GM19025 (cell line): ENCODE measurements at regions not wholly inside any gene's neighbourhood (a gene's known extent, or its start where the extent isn't known, plus 50 kb on each side); places are given as distances from the start of the nearest gene placed in this dataset.
"Not testable (repeated sequence)": the region's sequence is repeated elsewhere in the genome, so short reads cannot be mapped to it uniquely, and the experiment has no call there.

ENCODE experiments used
- ATAC-seq: cut with Tn5 transposase; IDR thresholded peaks from one replicate; pipeline ENCODE4 v1.9.1; 2021; ENCODE audit warnings: mild to moderate bottlenecking, low read depth, moderate library complexity; ENCODE audit not compliant: unreplicated experiment

DNA sequence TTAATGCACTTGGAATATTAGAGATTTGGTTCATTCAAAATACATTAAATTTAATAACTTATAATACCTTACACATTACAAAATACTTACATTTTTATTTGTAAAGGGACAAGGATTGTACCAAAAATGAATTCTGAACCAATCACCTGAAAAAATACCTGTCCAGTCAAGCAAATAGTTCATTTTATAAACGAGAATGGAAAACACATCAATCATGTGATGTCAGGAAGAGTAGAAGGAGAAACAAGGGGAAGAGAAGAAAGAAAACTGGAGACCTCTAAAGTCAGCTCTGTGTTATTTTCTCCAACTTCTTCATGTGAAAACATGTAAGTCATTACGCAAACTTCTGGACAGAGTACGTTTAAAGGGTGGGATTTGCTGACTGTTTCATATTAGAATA is 989.0 kb upstream of the NUDT12 start:
- ATAC-seq = no peak

DNA sequence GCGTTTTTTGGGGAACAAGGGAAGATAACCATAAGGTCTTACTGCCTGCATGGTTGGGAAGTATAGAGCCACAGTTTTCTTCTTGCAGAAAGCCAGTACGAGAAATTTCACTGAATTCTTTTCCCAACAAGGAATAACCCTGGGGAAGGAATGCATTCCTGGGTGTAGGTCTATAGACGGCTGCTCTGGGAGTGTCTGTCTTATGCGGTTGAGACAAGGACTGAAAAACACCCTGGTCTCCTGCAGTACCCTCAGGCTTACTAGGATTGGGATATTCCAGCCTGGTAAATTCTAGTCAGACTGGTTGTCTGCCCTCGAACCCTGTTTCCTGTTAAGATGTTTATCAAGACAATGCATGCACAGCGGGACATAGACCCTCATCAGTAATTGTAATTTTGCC is 984.3 kb upstream of the NUDT12 start:
- ATAC-seq = not testable (repeated sequence)

DNA sequence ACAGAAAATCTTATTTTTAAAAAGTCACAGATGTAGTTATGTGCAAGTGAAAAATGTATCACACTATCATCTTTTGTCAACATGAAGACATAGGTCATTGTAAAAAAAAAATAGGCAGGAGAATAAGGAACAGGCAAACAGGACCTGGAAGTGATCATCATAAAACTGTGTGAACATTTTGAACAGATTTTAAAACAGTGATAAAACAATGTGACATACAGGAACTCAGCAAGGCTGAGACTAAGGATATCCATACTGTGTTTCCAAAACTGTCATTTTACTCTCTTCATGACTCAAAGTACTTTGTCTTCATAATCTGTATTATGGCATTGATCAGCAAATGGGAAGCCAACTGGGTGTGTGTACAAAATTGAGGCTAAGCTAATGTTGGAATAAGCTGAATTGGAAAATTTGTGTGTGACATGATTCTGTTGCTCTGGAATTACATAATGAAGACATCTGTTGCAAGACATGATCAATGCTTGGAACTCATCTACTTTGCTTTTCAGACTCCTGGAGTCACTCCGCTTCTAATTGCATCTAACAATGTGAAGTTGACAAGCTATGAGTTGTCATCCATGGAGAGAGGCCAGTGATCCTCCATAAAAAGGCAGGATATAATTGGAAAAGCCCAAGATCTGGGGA is 978.7 kb upstream of the NUDT12 start:
- no peak for ATAC-seq

GRCh38 chr5:104540448-104540847 is 977.9 kb upstream of the NUDT12 start:
- ATAC-seq = no peak

- ATAC-seq = no peak
Measured at GRCh38 chr5:104539618-104540350, 977.2 kb upstream of the NUDT12 start.

DNA sequence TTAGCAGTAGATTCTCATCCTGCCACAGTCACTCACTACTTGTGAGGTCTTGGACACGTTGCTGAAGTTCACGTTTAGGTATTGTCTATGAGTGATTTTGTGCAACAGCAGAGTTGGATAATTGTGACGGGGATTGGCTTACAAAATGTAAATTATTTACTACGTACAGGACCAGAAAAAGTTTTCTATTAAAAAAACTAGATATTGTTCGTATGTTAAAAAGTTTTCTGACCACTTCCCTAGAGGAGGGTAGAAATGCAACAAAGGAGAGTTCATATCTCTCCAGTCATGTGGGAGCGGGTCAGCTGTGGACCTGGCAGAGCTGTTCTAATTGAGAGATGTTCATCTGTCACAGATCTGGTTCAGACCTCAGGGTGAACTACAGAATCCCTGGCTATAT is 976.1 kb upstream of the NUDT12 start:
- ATAC-seq = no peak

- ATAC-seq = no peak
Measured at GRCh38 chr5:104533498-104533897, 970.9 kb upstream of the NUDT12 start.

- no peak for ATAC-seq
Measured at GRCh38 chr5:104526866-104527265, 964.3 kb upstream of the NUDT12 start.

- ATAC-seq = no peak
Measured at GRCh38 chr5:104513640-104514072, 951.1 kb upstream of the NUDT12 start.

DNA sequence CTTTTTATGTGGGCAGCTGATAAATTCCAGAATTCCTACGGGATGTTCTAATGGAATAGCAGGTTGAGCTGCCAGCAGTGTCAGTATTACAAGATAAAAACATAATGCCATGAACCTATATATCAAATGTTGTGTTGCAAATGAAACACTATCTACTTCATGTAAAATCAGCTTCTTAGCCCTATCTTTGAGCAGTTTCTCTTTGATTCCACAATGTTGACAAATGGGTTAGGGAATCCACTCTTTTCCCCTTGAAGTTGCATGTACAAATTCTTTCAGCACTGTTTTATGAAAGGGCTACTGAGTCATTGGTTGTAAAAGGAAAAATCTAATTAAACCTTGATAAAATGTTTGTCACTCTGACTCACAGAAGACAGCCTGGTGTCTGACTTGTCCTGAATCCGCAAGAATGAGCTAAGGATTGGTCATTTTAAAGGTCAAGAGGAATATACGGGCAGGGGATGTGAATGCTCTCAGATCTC is 950.6 kb upstream of the NUDT12 start:
- no peak for ATAC-seq

DNA sequence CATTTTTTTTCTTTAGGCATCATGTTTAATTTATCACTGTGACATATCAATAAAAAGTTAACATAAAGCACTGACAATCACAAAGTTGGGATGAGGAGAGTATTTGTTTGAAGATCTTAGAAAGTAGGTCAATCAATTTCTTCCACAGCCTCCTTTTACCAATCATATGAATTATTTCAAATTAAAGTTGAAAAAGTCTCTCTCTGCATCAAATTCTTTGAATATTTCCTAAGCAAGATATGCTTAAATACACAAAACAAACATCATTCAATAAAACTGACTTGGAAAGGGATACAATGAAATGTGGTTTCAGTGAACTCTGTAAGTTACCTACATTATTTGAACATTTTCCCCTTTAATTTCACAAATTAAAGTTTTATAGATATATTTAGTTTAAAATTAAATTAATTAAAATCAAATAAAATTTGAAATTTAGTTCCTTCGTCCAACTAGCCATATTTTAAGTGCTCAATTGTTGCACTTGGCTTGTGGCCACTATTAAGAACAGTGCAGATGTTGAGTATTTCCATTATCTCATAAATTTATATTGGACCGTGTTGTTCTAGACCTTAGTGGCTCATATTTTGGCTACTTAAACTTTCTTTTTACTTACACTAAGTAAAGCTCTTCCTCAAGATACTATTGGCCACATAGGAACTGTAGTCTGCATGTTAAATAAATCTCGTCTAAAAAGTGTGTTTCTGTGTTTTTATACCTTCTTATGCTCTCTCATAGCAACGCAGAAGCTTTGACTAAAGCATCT is 949.7 kb upstream of the NUDT12 start:
- ATAC-seq = no peak

DNA sequence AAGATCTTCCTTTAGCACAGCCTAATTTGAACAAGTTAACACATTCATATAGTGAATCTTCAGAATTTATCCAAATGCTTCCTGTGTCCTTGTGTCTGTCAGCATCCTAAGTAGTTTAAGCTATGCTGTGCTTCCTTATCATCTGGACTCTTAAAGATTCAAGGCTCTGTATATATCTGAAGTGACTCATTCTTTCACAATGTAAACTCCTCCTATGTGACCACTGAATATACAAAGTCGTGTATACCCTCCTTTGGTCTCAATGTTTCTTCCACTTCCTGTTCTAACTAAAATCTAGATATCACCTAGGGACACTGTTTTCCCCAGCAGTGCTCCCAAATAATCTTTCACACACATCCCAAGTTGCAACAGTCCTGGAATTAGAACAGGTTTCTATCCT is 935.7 kb upstream of the NUDT12 start:
- ATAC-seq = no peak

DNA sequence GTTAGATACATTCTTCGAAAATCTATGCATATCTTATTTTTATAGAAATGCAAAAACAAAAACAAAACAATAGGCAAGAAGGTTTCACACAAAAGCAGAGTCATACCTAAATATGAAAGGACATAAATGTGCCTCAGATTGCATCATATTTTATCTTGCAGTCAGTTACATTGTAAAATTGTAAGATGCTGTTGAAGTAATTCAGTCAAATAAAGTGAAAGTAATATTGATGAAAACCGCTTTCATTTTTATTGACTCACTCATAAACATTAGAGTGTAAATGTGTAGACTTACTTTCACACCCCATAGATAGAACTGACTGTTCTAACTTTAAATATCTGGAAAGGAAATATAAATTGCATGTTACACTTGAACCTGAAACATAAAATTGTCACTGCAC is 931.5 kb upstream of the NUDT12 start:
- ATAC-seq = no peak

- no peak for ATAC-seq
Measured at GRCh38 chr5:104472811-104473210, 910.2 kb upstream of the NUDT12 start.

DNA sequence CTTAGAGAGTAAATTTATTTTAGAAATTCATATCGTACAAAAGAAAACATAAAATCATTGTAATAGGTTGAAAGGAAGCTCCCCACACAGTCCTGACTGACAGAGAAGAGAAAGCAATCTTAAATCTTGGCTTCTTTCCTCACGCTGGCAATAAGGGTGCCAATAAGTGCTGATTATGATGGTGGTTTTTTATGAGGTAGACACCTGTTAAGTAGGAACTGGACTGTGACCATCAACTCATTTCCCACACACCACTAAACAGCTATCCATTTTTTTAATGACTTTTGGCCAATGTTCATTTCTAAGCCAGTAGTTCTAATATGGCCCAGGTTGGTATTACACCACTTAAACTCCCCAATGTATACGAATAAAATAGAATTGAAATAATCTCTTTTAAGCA is 893.5 kb upstream of the NUDT12 start:
- ATAC-seq = no peak

- ATAC-seq = no peak
Measured at GRCh38 chr5:104452550-104452949, 890.0 kb upstream of the NUDT12 start.

GRCh38 chr5:104451911-104452310 is 889.3 kb upstream of the NUDT12 start:
- not testable (repeated sequence) for ATAC-seq

DNA sequence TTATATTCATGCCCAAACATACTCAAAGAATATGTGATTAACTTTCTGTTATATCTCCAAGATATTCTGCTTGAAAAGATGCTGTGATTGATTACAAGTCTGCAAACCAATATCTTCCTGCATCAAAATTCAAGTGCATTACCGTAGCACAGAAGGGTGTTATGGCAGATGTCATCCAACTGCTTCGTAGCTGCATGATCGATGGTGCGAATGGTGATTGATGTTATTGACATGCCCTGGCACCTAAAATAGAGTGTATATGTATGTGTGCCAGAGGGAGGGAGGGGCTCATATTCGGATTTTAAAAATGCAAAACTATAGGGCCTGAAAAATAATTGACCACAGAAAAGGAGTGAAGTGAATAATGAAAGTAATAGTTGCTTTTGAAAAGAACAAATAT is 882.1 kb upstream of the NUDT12 start:
- ATAC-seq = no peak

DNA sequence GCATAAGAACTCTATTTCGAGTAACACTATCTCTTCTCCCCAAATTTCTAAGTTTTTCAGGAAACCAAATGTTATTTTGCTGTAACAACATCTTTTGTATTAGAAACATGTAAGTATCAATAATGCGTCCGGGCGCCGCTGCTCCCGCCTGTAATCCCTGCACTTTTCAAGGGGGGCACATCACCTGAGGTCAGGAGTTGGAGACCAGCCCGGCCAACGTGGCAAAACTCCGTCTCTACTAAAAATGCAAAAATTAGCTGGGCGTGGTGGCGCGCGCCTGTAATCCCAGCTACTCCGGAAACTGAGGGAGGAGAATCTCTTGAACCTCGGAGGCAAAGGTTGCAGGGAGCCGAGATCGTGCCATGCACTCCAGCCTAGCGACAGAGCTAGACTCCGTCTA is 881.1 kb upstream of the NUDT12 start:
- no peak for ATAC-seq

- ATAC-seq = no peak
Measured at GRCh38 chr5:104431981-104432380, 869.4 kb upstream of the NUDT12 start.

- no peak for ATAC-seq
Measured at GRCh38 chr5:104431002-104431620, 868.5 kb upstream of the NUDT12 start.
